ENCODE measurements at regions not wholly inside any gene's neighbourhood (a gene's known extent, or its start where the extent isn't known, plus 50 kb on each side); places are given as distances from the start of the nearest gene placed in this dataset.

DNA sequence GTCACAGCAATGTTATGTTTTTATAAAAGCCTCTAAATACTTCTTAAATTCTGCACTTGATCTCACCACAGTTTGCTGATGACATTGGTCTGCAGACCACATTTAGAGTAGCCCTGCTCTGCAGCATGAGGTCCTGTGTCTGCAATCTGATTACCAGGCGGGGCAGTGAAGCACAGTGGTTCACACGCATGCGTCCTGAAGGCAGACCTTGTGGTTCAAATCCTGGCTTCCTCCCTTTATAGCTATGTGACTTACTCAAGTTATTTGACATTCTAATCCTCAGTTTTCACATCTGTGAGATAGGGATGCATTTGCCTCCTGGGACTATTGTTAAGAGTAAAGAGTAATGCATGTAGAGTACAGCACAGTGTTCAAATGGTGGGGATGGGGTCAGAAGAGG lies 50.3 kb downstream of the BMAL2 start:
- DNase-seq: peak; percentile 49
- Mint-ChIP-seq H3K4me1 (peaks cover 2% of the 10 kb centered on the region), H3K9me3 (no peaks in the 10 kb centered on the region), H3K27ac (no peak overlapping the region), H3K36me3 (ENCODE audit: low read depth) (peaks cover 20% of the 10 kb centered on the region), H3K27me3 (no peaks in the 10 kb centered on the region), H3K4me3 (no peak overlapping the region)
- intact Hi-C loops (cut with micrococcal nuclease): loop anchor here (5.0 kb wide), 3 partner anchors 51 to 346 kb away; partner anchors contain the start of gene BMAL2

DNA sequence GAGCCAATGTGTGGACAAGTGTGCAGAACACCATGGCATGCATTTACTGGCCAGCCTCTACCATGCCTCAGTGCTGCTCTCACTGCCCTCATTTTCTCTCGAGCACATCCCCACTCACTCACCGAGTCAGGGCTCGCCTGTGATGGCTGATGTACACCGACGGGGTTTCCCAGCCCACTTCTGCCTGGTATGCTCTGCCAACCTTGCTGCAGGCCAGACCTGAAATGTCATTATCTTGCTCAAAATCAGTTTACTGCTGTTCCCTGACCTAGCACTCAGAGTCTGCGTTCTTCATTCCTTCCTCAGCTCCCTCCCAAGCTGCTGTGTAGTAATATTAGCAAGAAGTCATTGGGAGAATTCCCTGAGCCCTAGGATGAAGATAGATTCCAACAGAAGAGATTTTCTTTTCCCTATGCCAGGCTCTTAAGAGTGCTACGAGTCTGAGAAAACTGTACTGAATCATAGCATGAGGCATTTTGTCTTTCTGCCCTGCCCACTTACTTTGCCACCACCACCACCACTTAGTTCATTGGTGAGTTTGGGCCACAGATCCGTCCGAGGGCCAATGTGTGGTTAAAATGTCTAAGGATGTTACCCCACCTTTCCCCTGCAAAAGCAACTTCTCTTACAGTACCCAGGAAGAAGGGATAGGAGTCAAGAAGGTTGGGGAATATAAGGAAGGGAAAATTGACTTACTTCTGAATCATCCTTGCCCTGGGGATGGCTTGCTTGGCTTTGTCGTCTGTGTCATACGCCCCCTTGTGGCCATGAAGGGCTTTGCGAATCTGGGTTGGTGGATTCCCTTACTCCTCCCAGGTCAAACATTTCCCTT lies 51.0 kb downstream of the BMAL2 start:
- H3K4me3 Mint-ChIP-seq: no peak overlapping the region
- peaks cover 2% of the 10 kb centered on the region for H3K4me1 Mint-ChIP-seq
- intact Hi-C loops (cut with micrococcal nuclease): loop anchor here (5.0 kb wide), 3 partner anchors 51 to 346 kb away; partner anchors contain the start of gene BMAL2
- no peaks in the 10 kb centered on the region for H3K9me3 Mint-ChIP-seq
- H3K36me3 Mint-ChIP-seq (ENCODE audit: low read depth): peaks cover 25% of the 10 kb centered on the region
- H3K27me3 Mint-ChIP-seq: no peaks in the 10 kb centered on the region
- peak; percentile 90 for DNase-seq
- H3K27ac Mint-ChIP-seq: no peak overlapping the region

DNA sequence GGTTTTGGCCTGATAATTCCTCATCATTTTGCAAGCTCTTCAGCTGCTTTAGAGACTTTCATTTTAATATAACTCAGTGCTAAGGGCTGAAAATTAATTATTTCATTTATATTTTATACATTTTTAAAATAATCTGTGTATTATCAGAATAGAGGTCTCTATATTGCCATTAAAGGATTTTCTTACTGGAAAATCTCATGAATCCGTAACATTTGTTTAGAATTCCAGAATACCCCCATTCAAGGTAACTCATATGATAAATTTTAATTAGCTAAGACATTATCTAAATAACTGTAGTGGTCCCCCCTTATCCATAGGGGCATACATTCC lies 51.6 kb downstream of the BMAL2 start:
- H3K27ac Mint-ChIP-seq: no peak overlapping the region
- H3K27me3 Mint-ChIP-seq: no peaks in the 10 kb centered on the region
- H3K9me3 Mint-ChIP-seq: no peaks in the 10 kb centered on the region
- peaks cover 2% of the 10 kb centered on the region for H3K4me1 Mint-ChIP-seq
- peaks cover 25% of the 10 kb centered on the region for H3K36me3 Mint-ChIP-seq (ENCODE audit: low read depth)
- no peak overlapping the region for H3K4me3 Mint-ChIP-seq
- intact Hi-C loops (cut with micrococcal nuclease): loop anchor here (5.0 kb wide), 3 partner anchors 52 to 347 kb away; partner anchors contain the start of gene BMAL2
- DNase-seq: no peak

DNA sequence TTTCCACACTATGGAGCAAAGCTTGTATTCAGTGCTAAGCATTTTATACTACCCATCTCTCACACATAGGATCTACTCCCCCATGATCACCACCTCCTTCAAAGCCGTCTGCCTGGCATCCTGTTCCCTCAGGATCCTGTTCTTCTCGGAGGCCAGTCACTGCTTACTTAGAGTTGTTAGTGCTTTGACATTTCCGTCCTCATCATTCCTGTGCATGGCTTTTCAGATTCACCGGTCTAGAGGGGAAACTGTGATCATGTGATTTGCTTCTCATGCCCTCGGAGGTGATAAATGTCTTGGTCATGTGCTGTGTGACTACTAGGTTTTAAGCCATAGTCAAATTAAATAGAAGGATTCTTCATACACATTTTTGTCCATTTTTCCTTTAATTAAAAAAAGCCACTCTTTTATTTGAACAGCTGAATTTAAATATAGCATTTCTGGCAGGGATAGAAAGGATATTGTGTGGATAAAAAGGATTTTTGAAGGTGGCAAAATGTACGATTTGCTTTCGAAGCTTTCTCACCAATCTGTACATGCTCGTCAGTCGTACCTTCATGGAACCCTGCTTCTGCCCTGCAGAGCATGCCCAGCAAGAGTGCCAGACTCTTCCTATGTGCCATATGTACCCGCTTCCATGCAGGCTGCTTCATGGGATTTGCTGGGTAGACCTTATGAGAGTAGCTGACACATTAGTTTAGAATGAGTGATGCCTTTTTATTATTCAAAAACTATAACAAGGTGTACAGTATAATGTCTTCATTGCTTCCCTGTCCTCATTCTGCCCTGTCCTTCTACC lies 53.3 kb downstream of the BMAL2 start:
- H3K27me3 Mint-ChIP-seq: no peaks in the 10 kb centered on the region
- peaks cover 27% of the 10 kb centered on the region for H3K36me3 Mint-ChIP-seq (ENCODE audit: low read depth)
- peaks cover 2% of the 10 kb centered on the region for H3K4me1 Mint-ChIP-seq
- H3K9me3 Mint-ChIP-seq: no peaks in the 10 kb centered on the region
- DNase-seq: peak; percentile 46
- H3K27ac Mint-ChIP-seq: no peak overlapping the region
- no peak overlapping the region for H3K4me3 Mint-ChIP-seq
- intact Hi-C loops (cut with micrococcal nuclease): no loop called here

DNA sequence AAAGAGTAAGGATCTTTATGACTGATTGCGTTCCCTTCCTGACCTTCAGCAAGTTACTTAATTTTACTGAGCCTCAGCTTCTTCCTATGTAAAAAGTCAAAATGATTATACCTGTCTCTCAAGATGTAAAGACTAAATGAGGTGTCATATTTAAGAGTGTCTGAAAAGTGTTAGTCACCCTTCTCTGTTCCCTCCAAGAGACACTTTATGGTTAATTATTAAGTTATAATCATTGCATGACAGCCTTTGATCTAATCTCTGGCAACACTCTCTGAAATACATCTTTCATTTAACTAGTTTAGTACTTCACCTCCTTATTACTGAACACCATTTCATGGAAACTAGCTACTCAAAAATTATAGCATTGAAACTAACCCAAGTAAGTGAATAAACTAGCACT lies 54.8 kb downstream of the BMAL2 start:
- peaks cover 2% of the 10 kb centered on the region for H3K4me1 Mint-ChIP-seq
- no peak overlapping the region for H3K4me3 Mint-ChIP-seq
- no peak for DNase-seq
- intact Hi-C loops (cut with micrococcal nuclease): no loop called here
- peaks cover 34% of the 10 kb centered on the region for H3K36me3 Mint-ChIP-seq (ENCODE audit: low read depth)
- peaks cover 4% of the 10 kb centered on the region for H3K9me3 Mint-ChIP-seq
- no peaks in the 10 kb centered on the region for H3K27me3 Mint-ChIP-seq
- H3K27ac Mint-ChIP-seq: no peak overlapping the region

DNA sequence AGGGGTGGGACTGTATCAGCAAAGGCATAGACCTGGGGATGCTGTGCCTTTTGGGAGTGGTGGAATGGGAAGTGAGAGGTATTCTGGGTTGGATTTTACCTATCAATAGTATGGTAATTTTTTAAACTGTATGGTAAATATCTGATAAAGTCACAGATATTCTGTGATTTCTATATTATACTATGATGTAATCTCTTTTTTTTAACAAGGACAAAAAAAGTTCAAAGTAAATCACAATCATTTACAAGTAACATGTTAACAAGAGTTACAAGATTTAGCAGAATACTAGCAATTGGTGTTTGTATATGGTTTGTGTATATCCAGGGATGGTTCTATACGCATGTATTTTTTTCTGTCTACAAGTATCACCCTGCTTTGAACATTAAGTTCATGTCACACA lies 56.0 kb downstream of the BMAL2 start:
- Mint-ChIP-seq H3K27ac (no peak overlapping the region), H3K4me1 (peaks cover 2% of the 10 kb centered on the region), H3K36me3 (ENCODE audit: low read depth) (peaks cover 40% of the 10 kb centered on the region), H3K9me3 (peaks cover 4% of the 10 kb centered on the region), H3K27me3 (no peaks in the 10 kb centered on the region), H3K4me3 (no peak overlapping the region)
- no peak for DNase-seq
- intact Hi-C loops (cut with micrococcal nuclease): no loop called here

DNA sequence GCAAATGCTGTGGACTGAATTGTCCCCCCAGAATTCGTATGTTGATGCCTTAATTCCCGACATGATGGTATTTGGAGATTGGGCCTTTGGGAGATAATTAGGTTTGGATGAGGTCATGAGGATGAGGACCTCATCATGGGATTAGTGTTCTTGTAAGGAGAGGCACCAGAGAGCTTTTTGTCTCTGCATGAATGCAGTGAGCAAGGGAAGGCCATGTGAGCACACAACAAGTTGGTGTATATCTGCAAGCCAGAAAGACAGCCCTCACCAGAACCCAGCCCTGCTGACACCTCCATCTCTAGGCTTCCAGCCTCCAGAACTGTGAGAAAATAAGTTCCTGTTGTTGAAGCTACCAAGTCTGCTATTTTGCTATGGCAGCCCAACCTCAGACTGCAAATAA lies 51.9 kb upstream of the SMCO2 start:
- peaks cover 36% of the 10 kb centered on the region for H3K36me3 Mint-ChIP-seq (ENCODE audit: low read depth)
- no peak overlapping the region for H3K27ac Mint-ChIP-seq
- H3K4me1 Mint-ChIP-seq: no peaks in the 10 kb centered on the region
- no peak overlapping the region for H3K4me3 Mint-ChIP-seq
- peaks cover 4% of the 10 kb centered on the region for H3K9me3 Mint-ChIP-seq
- no peaks in the 10 kb centered on the region for H3K27me3 Mint-ChIP-seq
- peak; percentile 51 for DNase-seq
- intact Hi-C loops (cut with micrococcal nuclease): no loop called here

DNA sequence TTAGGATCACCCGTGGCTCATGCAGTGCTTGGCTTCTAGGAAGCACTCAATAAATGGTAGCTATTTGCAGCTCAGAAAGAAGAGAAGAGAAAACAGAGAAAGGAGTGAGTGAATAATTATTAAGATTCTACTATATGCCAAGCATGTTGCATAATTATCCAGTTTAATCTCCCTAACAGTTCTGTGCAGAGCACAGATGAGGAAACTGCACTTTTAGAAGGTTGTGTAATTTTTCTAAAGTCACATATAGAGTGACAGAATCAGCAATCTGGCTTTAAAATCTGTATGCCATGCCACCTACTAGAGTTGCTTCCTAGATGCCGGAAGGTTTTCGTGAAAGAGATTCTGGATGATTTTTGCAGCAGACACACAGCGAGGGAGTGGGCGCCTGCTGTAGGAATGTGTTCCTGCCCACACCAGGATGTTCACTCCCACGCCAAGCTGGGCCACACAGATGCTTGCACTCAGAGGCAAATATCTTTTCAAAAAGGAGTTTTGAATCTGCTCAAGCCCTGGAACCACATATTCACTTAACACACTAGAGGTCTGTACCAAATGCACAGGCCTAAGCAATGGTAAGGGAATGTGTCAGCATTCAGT lies 50.2 kb upstream of the SMCO2 start:
- Mint-ChIP-seq H3K36me3 (ENCODE audit: low read depth) (peaks cover 35% of the 10 kb centered on the region), H3K4me3 (no peak overlapping the region), H3K27me3 (no peaks in the 10 kb centered on the region), H3K4me1 (no peaks in the 10 kb centered on the region), H3K9me3 (peaks cover under 1% of the 10 kb centered on the region), H3K27ac (no peak overlapping the region)
- intact Hi-C loops (cut with micrococcal nuclease): no loop called here
- no peak for DNase-seq
